K562 (cell line): ENCODE measurements at regions not wholly inside any gene's neighbourhood (a gene's known extent, or its start where the extent isn't known, plus 50 kb on each side); places are given as distances from the start of the nearest gene placed in this dataset.

Source experiments
- NUFIP1 ChIP-seq: fragments of 450-650 bp; IDR thresholded peaks from 2 replicates; pipeline ENCODE4 v1.6.1; 2018; ENCODE audit not compliant: partially characterized antibody
- TF ChIP-seq, protein P1 (sequence below), 2 experiments: fragments of 450-650 bp in 1 of 2; IDR thresholded peaks; 2 replicates each; pipeline ENCODE4 v1.6.1; 2011 to 2017; ENCODE audit warnings: low read depth in 2 of 2, antibody characterized with exemption in 1 of 2, borderline replicate concordance in 1 of 2, low read length in 1 of 2, mild to moderate bottlenecking in 1 of 2, mixed read lengths in 1 of 2; ENCODE audit not compliant: control insufficient read depth in 1 of 2
- TF ChIP-seq, protein P2 (sequence below): sonication (generic); formaldehyde crosslinking; IDR thresholded peaks from 2 replicates; pipeline ENCODE4 v1.9.0; 2022; ENCODE audit warnings: mild to moderate bottlenecking, missing genetic modification reagents
- TF ChIP-seq, protein P3 (sequence below), 2 experiments: fragments of 450-650 bp; formaldehyde crosslinking in 1 of 2; IDR thresholded peaks; 2 replicates each; pipeline versions ENCODE4 v1.4.0 to v1.6.1; 2014 to 2020; ENCODE audit warnings: mild to moderate bottlenecking in 2 of 2, borderline replicate concordance in 1 of 2, low read depth in 1 of 2

DNA sequence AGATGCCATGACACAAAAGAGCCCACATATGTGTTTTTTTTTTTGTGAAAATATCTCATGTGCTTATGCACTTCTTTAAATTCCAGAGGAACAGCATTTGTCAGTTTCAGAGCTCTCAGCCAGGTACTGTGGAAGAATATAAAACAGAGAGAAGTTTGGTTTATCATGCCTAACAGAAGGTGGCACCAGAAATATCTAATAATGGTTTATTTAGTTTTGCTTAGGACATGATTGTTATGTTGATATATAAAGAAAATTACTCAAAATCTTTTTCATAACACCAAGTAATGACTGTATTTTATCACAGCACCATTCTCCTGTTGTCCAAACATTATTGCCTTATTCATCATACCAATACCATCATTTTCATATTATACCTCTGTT lies 455.6 kb upstream of the ACTBL2 start (continued):
- TF ChIP-seq, protein P1, sequence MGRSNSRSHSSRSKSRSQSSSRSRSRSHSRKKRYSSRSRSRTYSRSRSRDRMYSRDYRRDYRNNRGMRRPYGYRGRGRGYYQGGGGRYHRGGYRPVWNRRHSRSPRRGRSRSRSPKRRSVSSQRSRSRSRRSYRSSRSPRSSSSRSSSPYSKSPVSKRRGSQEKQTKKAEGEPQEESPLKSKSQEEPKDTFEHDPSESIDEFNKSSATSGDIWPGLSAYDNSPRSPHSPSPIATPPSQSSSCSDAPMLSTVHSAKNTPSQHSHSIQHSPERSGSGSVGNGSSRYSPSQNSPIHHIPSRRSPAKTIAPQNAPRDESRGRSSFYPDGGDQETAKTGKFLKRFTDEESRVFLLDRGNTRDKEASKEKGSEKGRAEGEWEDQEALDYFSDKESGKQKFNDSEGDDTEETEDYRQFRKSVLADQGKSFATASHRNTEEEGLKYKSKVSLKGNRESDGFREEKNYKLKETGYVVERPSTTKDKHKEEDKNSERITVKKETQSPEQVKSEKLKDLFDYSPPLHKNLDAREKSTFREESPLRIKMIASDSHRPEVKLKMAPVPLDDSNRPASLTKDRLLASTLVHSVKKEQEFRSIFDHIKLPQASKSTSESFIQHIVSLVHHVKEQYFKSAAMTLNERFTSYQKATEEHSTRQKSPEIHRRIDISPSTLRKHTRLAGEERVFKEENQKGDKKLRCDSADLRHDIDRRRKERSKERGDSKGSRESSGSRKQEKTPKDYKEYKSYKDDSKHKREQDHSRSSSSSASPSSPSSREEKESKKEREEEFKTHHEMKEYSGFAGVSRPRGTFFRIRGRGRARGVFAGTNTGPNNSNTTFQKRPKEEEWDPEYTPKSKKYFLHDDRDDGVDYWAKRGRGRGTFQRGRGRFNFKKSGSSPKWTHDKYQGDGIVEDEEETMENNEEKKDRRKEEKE (IDR thresholded peaks at IDR 0.05; ENCODE audit: borderline replicate concordance in 1 of 2, control insufficient read depth in 1 of 2, low read depth in 2 of 2, low read length in 1 of 2): no peak
- TF ChIP-seq, protein P2, sequence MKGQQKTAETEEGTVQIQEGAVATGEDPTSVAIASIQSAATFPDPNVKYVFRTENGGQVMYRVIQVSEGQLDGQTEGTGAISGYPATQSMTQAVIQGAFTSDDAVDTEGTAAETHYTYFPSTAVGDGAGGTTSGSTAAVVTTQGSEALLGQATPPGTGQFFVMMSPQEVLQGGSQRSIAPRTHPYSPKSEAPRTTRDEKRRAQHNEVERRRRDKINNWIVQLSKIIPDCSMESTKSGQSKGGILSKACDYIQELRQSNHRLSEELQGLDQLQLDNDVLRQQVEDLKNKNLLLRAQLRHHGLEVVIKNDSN (CRISPR knock-in tag): no peak
- no peak for TF ChIP-seq NUFIP1
- TF ChIP-seq, protein P3, sequence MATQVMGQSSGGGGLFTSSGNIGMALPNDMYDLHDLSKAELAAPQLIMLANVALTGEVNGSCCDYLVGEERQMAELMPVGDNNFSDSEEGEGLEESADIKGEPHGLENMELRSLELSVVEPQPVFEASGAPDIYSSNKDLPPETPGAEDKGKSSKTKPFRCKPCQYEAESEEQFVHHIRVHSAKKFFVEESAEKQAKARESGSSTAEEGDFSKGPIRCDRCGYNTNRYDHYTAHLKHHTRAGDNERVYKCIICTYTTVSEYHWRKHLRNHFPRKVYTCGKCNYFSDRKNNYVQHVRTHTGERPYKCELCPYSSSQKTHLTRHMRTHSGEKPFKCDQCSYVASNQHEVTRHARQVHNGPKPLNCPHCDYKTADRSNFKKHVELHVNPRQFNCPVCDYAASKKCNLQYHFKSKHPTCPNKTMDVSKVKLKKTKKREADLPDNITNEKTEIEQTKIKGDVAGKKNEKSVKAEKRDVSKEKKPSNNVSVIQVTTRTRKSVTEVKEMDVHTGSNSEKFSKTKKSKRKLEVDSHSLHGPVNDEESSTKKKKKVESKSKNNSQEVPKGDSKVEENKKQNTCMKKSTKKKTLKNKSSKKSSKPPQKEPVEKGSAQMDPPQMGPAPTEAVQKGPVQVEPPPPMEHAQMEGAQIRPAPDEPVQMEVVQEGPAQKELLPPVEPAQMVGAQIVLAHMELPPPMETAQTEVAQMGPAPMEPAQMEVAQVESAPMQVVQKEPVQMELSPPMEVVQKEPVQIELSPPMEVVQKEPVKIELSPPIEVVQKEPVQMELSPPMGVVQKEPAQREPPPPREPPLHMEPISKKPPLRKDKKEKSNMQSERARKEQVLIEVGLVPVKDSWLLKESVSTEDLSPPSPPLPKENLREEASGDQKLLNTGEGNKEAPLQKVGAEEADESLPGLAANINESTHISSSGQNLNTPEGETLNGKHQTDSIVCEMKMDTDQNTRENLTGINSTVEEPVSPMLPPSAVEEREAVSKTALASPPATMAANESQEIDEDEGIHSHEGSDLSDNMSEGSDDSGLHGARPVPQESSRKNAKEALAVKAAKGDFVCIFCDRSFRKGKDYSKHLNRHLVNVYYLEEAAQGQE (IDR thresholded peaks at IDR 0.05; ENCODE audit: borderline replicate concordance): no peak
- TF ChIP-seq, protein P3 (CRISPR knock-in tag; IDR thresholded peaks at IDR 0.05; ENCODE audit: low read depth): no peak
